Loucy (cell line): ENCODE measurements at regions not wholly inside any gene's neighbourhood (a gene's known extent, or its start where the extent isn't known, plus 50 kb on each side); places are given as distances from the start of the nearest gene placed in this dataset.

ENCODE experiments used
- H2AFZ ChIP-seq: fragments of 200-600 bp; sonication (generic); 2 replicates; pipeline ENCODE4 v1.6.0; 2016; ENCODE audit warnings: antibody characterized with exemption, mild to moderate bottlenecking, low read length, moderate library complexity
- H3F3A ChIP-seq: fragments of 200-600 bp; 2 replicates; pipeline ENCODE4 v1.6.0; 2016; ENCODE audit warnings: antibody characterized with exemption, low read depth, mild to moderate bottlenecking
- H3K27me3 ChIP-seq: fragments of 200-600 bp; sonication (generic); 2 replicates; pipeline ENCODE4 v1.6.1; 2014; ENCODE audit warnings: low read length, mild to moderate bottlenecking; ENCODE audit not compliant: insufficient read depth, poor library complexity, severe bottlenecking
- H3K36me3 ChIP-seq: fragments of 200-600 bp; sonication (generic); 2 replicates; pipeline ENCODE4 v1.6.1; 2016; ENCODE audit warnings: low read length; ENCODE audit not compliant: insufficient read depth
- H3K4me1 ChIP-seq: fragments of 200-600 bp; sonication (generic); 2 replicates; pipeline ENCODE4 v1.5.1; 2014; ENCODE audit warnings: low read length, mild to moderate bottlenecking; ENCODE audit not compliant: insufficient read depth, poor library complexity, severe bottlenecking
- H3K4me2 ChIP-seq: fragments of 200-600 bp; sonication (generic); 2 replicates; pipeline ENCODE4 v1.6.0; 2014; ENCODE audit warnings: antibody characterized with exemption, low read length, low read depth, mild to moderate bottlenecking; ENCODE audit not compliant: poor library complexity, severe bottlenecking
- H3K4me3 ChIP-seq: fragments of 200-600 bp; sonication (generic); 2 replicates; pipeline ENCODE4 v1.5.1; 2014; ENCODE audit warnings: low read length, mild to moderate bottlenecking, mixed read lengths; ENCODE audit not compliant: poor library complexity, severe bottlenecking
- H3K79me2 ChIP-seq: fragments of 200-600 bp; sonication (generic); 2 replicates; pipeline ENCODE4 v1.6.1; 2014; ENCODE audit warnings: low read length; ENCODE audit not compliant: insufficient read depth
- H3K9ac ChIP-seq: fragments of 200-600 bp; sonication (generic); 2 replicates; pipeline ENCODE4 v1.6.0; 2014; ENCODE audit warnings: mild to moderate bottlenecking, low read depth, low read length, moderate library complexity; ENCODE audit not compliant: poor library complexity, severe bottlenecking
- H3K9me2 ChIP-seq: fragments of 200-600 bp; sonication (generic); replicated peaks from 2 replicates; pipeline ENCODE4 v1.6.1; 2016; ENCODE audit warnings: low read depth, low read length, mixed read lengths
- H3K9me3 ChIP-seq: fragments of 200-600 bp; sonication (generic); 2 replicates; pipeline ENCODE4 v1.6.1; 2014; ENCODE audit warnings: mild to moderate bottlenecking, antibody characterized with exemption, low read length, low read depth; ENCODE audit not compliant: insufficient read depth
- H4K20me1 ChIP-seq: fragments of 200-600 bp; sonication (generic); 2 replicates; pipeline ENCODE4 v1.6.0; 2014; ENCODE audit warnings: antibody characterized with exemption, low read length, mild to moderate bottlenecking; ENCODE audit not compliant: insufficient read depth, poor library complexity, severe bottlenecking
- CTCF ChIP-seq: fragments of 200-600 bp; sonication (generic); conservative IDR thresholded peaks from 2 replicates; pipeline ENCODE4 v1.5.1; 2014; ENCODE audit warnings: mild to moderate bottlenecking, antibody characterized with exemption, low read length
- EZH2phosphoT487 ChIP-seq: fragments of 200-600 bp; IDR thresholded peaks from 2 replicates; pipeline ENCODE4 v1.6.1; 2018; ENCODE audit warnings: antibody characterized with exemption, mild to moderate bottlenecking, moderate library complexity, borderline replicate concordance

GRCh38 chr5:173741729-173742431 is 125.4 kb upstream of the BOD1 start:
- Histone ChIP-seq H3F3A (no peaks in the 10 kb centered on the region), H3K9ac (no peak overlapping the region), H3K9me2 (no peaks in the 10 kb centered on the region), H3K79me2 (no peaks in the 10 kb centered on the region), H3K4me1 (no peaks in the 10 kb centered on the region), H3K9me3 (no peaks in the 10 kb centered on the region), H4K20me1 (no peaks in the 10 kb centered on the region), H3K36me3 (no peaks in the 10 kb centered on the region), H2AFZ (no peak overlapping the region), H3K4me3 (no peak overlapping the region), H3K4me2 (no peak overlapping the region), H3K27me3 (no peaks in the 10 kb centered on the region)
- TF ChIP-seq EZH2phosphoT487 (no peak), CTCF (no peak)

GRCh38 chr5:173742432-173742816 is 126.0 kb upstream of the BOD1 start:
- Histone ChIP-seq H3K4me3 (no peak overlapping the region), H3K79me2 (no peaks in the 10 kb centered on the region), H3F3A (no peaks in the 10 kb centered on the region), H3K36me3 (no peaks in the 10 kb centered on the region), H3K27me3 (no peaks in the 10 kb centered on the region), H2AFZ (no peak overlapping the region), H4K20me1 (no peaks in the 10 kb centered on the region), H3K9me2 (no peaks in the 10 kb centered on the region), H3K9ac (no peak overlapping the region), H3K4me2 (no peak overlapping the region), H3K9me3 (no peaks in the 10 kb centered on the region), H3K4me1 (no peaks in the 10 kb centered on the region)
- TF ChIP-seq CTCF: no peak
- no peak for TF ChIP-seq EZH2phosphoT487

- Histone ChIP-seq H3K9ac (no peak overlapping the region), H4K20me1 (no peaks in the 10 kb centered on the region), H3K9me2 (no peaks in the 10 kb centered on the region), H3K27me3 (no peaks in the 10 kb centered on the region), H3K4me3 (no peak overlapping the region), H3F3A (no peaks in the 10 kb centered on the region), H3K9me3 (no peaks in the 10 kb centered on the region), H3K4me2 (no peak overlapping the region), H3K79me2 (no peaks in the 10 kb centered on the region), H3K36me3 (no peaks in the 10 kb centered on the region), H2AFZ (no peak overlapping the region), H3K4me1 (no peaks in the 10 kb centered on the region)
- TF ChIP-seq CTCF: no peak
- no peak for TF ChIP-seq EZH2phosphoT487
Observed at GRCh38 chr5:173743641-173744343, 127.3 kb upstream of the BOD1 start.
